K562 (cell line): ENCODE measurements at regions not wholly inside any gene's neighbourhood (a gene's known extent, or its start where the extent isn't known, plus 50 kb on each side); places are given as distances from the start of the nearest gene placed in this dataset.

Experiments used
- ATAC-seq: fragments of 200-7000 bp; cut with Tn5 transposase; 3 replicates; pipeline ENCODE4 v1.9.1; 2020; ENCODE audit warnings: moderate library complexity
- BruUV-seq: library from RNA; stranded (reverse); fragments of 400-500 nt; replicated peaks from 2 replicates; lab custom pipeline; 2021; lab: Mats Ljungman, UMichigan
- CTCF ChIA-PET: fragments of 300-600 bp; formaldehyde crosslinking; extraction: SDS; loops from one replicate; lab custom pipeline; 2021; ENCODE audit warnings: low intra/inter-chr PET ratio; lab: Yijun Ruan, JAX
- POLR2A ChIA-PET: fragments of 300-600, 350-650 bp; sonication (Branson Sonifier 250); formaldehyde crosslinking; extraction: SDS; loops from one replicate; lab custom pipeline; 2021; ENCODE audit warnings: antibody characterized with exemption, inconsistent platforms; lab: Yijun Ruan, JAX
- DNase-seq, 4 experiments: peaks; one replicate each; pipeline versions ENCODE4 v3.0.0 to v3.0.0-alpha.2; 2011 to 2018; ENCODE audit warnings: low spot score in 3 of 4, mixed read lengths in 3 of 4; ENCODE audit errors: extremely low read depth in 1 of 4
- FAIRE-seq: peaks from 2 replicates; lab custom pipeline; 2011; peaks lifted over from hg19 to GRCh38; lab: Jason Lieb, UNC
- H2AFZ ChIP-seq: 2 replicates; pipeline ENCODE4 v1.6.0; 2011; ENCODE audit warnings: low read depth, low read length, control low read depth, inconsistent platforms
- H3K27ac ChIP-seq: fragments of 200-600 bp; 3 replicates; pipeline ENCODE4 v1.8.0; 2011; ENCODE audit warnings: low read depth, mild to moderate bottlenecking, control low read depth, inconsistent platforms, low read length, moderate library complexity, mixed read lengths; ENCODE audit errors: extremely low read depth
- H3K27me3 ChIP-seq, 2 experiments: fragments of 300-600 bp in 1 of 2; 2 replicates in 1 of 2; 3 replicates in 1 of 2; pipeline versions ENCODE4 v1.6.0 to v1.8.0; 2011; ENCODE audit warnings: inconsistent platforms in 2 of 2, low read length in 2 of 2, mild to moderate bottlenecking in 1 of 2, mixed read lengths in 1 of 2, moderate library complexity in 1 of 2; ENCODE audit not compliant: control insufficient read depth in 2 of 2, insufficient read depth in 2 of 2
- H3K36me3 ChIP-seq: fragments of 300-600 bp; 3 replicates; pipeline ENCODE4 v1.8.0; 2011; ENCODE audit warnings: mild to moderate bottlenecking, low read length, inconsistent platforms; ENCODE audit not compliant: control insufficient read depth, insufficient read depth
- H3K4me1 ChIP-seq, 2 experiments: fragments of 200-600 bp in 1 of 2; replicated peaks in 1 of 2; 2 replicates in 1 of 2; 3 replicates in 1 of 2; pipeline versions ENCODE4 v1.5.1 to v1.8.0; 2011; ENCODE audit warnings: inconsistent platforms in 2 of 2, low read length in 2 of 2, mild to moderate bottlenecking in 1 of 2, mixed read lengths in 1 of 2, moderate library complexity in 1 of 2; ENCODE audit not compliant: control insufficient read depth in 2 of 2, insufficient read depth in 2 of 2
- H3K4me2 ChIP-seq: 2 replicates; pipeline ENCODE4 v1.6.1; 2011; ENCODE audit warnings: low read length, control low read depth, inconsistent platforms, mixed read lengths; ENCODE audit not compliant: insufficient read depth
- H3K4me3 ChIP-seq: fragments of 200-600 bp; sonication (generic), shearing (Covaris generic); 2 replicates; pipeline ENCODE4 v1.5.1; 2016; ENCODE audit warnings: control low read depth, inconsistent platforms
- H3K79me2 ChIP-seq: fragments of 200-600 bp; 3 replicates; pipeline ENCODE4 v1.8.0; 2011; ENCODE audit warnings: low read length, inconsistent platforms; ENCODE audit not compliant: control insufficient read depth, insufficient read depth
- H3K9ac ChIP-seq, 2 experiments: 2 replicates each; pipeline versions ENCODE4 v1.6.0 to v1.6.1; 2011; ENCODE audit warnings: low read depth in 2 of 2, low read length in 2 of 2, control low read depth in 1 of 2, inconsistent platforms in 1 of 2, mild to moderate bottlenecking in 1 of 2, mixed read lengths in 1 of 2; ENCODE audit not compliant: insufficient read depth in 1 of 2
- H3K9me1 ChIP-seq: one replicate; pipeline ENCODE4 v1.6.0; 2011; ENCODE audit warnings: inconsistent platforms, mild to moderate bottlenecking, low read length, moderate library complexity; ENCODE audit not compliant: control insufficient read depth, insufficient read depth
- H3K9me3 ChIP-seq: replicated peaks from 2 replicates; pipeline ENCODE4 v1.5.1; 2011; ENCODE audit warnings: low read depth, low read length, inconsistent platforms; ENCODE audit not compliant: control insufficient read depth, insufficient read depth
- H4K20me1 ChIP-seq: replicated peaks from 2 replicates; pipeline ENCODE4 v1.6.1; 2011; ENCODE audit warnings: low read length, inconsistent platforms, mixed read lengths; ENCODE audit not compliant: control insufficient read depth, insufficient read depth
- BCL6 ChIP-seq: fragments of 250-450 bp; sonication (Bioruptor Pico); IDR thresholded peaks from 2 replicates; pipeline ENCODE4 v1.4.0; 2020
- CBX1 ChIP-seq: sonication (generic); IDR thresholded peaks from 2 replicates; pipeline ENCODE4 v1.6.1; 2016; ENCODE audit warnings: antibody characterized with exemption, low read depth, mild to moderate bottlenecking
- ETV1 ChIP-seq: fragments of 450-650 bp; conservative IDR thresholded peaks from 2 replicates; pipeline ENCODE4 v1.6.1; 2016; ENCODE audit warnings: missing genetic modification characterization, control low read depth, low read depth, missing compliant biosample characterization
- MAFG ChIP-seq: fragments of 450-650 bp; conservative IDR thresholded peaks from 2 replicates; pipeline ENCODE4 v1.6.1; 2016; ENCODE audit warnings: missing genetic modification characterization, missing compliant biosample characterization
- TAF15 ChIP-seq: fragments of 200-400 bp; formaldehyde crosslinking; IDR thresholded peaks from 2 replicates; pipeline ENCODE4 v1.6.1; 2017; ENCODE audit warnings: mild to moderate bottlenecking, low read depth, low read length, moderate library complexity
- TFAM ChIP-seq: fragments of 250-450 bp; sonication (Bioruptor Pico); conservative IDR thresholded peaks from 2 replicates; pipeline ENCODE4 v1.5.0; 2021; ENCODE audit warnings: mild to moderate bottlenecking, moderate library complexity
- THAP7 ChIP-seq: fragments of 250-450 bp; sonication (Bioruptor Pico); IDR thresholded peaks from 2 replicates; pipeline ENCODE4 v1.5.0; 2021
- ZBTB26 ChIP-seq: fragments of 450-650 bp; formaldehyde crosslinking; IDR thresholded peaks from 2 replicates; pipeline ENCODE4 v1.4.0; 2022; ENCODE audit warnings: missing genetic modification characterization
- WGBS: fragments of 100-300 bp; shearing (Covaris generic); methylation state at CpG from one replicate; pipeline ENCODE4 v1.1.6; 2016; ENCODE audit warnings: low coverage, mixed read lengths; ENCODE audit not compliant: insufficient coverage; ENCODE audit errors: missing lambda C conversion rate; 5-methylcytosine and 5-hydroxymethylcytosine counted together
- in situ Hi-C: fragments of 300-500 bp; cut with MboI; formaldehyde crosslinking; loops from 4 replicates; pipeline ENCODE4 v1.15.0; 2018; ENCODE audit warnings: inconsistent platforms, mixed read lengths
- intact Hi-C: fragments of 100-400 bp; cut with micrococcal nuclease; formaldehyde crosslinking; loops from 2 replicates; pipeline ENCODE4 v1.14.2; 2022

- intact Hi-C loops (no loop called here), in situ Hi-C loops (no loop called here)
- Histone ChIP-seq H3K79me2 (no peaks in the 10 kb centered on the region), H3K9ac (no peak overlapping the region), H3K9me1 (no peaks in the 10 kb centered on the region), H3K4me3 (no peak overlapping the region), H2AFZ (no peak overlapping the region), H3K27me3 (peaks cover 3 to 9% of the 10 kb centered on the region in 2 experiments; a peak in 2 of 5 replicates), H3K4me2 (no peak overlapping the region), H3K36me3 (no peaks in the 10 kb centered on the region), H3K27ac (no peak overlapping the region), H3K9me3 (no peaks in the 10 kb centered on the region), H3K4me1 (peaks cover 0 to 4% of the 10 kb centered on the region in 2 experiments; a peak in 2 of 5 replicates), H4K20me1 (no peaks in the 10 kb centered on the region)
- no peak for TF ChIP-seq TAF15
- TF ChIP-seq CBX1, result no peak
- CTCF ChIA-PET, result no interaction called here
- POLR2A ChIA-PET, result interaction anchor here (1.1 kb wide), 1 partner anchor 8 kb away, joined by 3 read pairs; no protein-coding TSS in a partner anchor
- FAIRE-seq (no peak), DNase-seq (no peak), ATAC-seq (no peak)
- BruUV-seq, result no TSS peak
- WGBS, result 0% methylated on average over 8 of the region's 12 CpGs
Observed at GRCh38 chr18:77896586-77897252, 647.1 kb downstream of the GALR1 start.

GRCh38 chr18:77897606-77898005, 648.0 kb downstream of the GALR1 start:
- FAIRE-seq (no peak), DNase-seq (no peak), ATAC-seq (no peak)
- H3K27me3 ChIP-seq, result peaks cover 3 to 13% of the 10 kb centered on the region in 2 experiments; a peak in 3 of 5 replicates
- H3K4me1 ChIP-seq, result peaks cover 0 to 4% of the 10 kb centered on the region in 2 experiments; a peak in 2 of 5 replicates
- in situ Hi-C loops, result no loop called here
- no peak overlapping the region for H2AFZ ChIP-seq
- POLR2A ChIA-PET, result interaction anchor here (1.1 kb wide), 1 partner anchor 9 kb away, joined by 3 read pairs; no protein-coding TSS in a partner anchor
- no peaks in the 10 kb centered on the region for H3K9me3 ChIP-seq
- no peaks in the 10 kb centered on the region for H3K79me2 ChIP-seq
- H3K4me2 ChIP-seq, result no peak overlapping the region
- H3K4me3 ChIP-seq, result no peak overlapping the region
- no TSS peak for BruUV-seq
- H3K27ac ChIP-seq, result no peak overlapping the region
- H3K36me3 ChIP-seq, result no peaks in the 10 kb centered on the region
- intact Hi-C loops, result no loop called here
- no peaks in the 10 kb centered on the region for H3K9me1 ChIP-seq
- no peak overlapping the region for H3K9ac ChIP-seq
- no peaks in the 10 kb centered on the region for H4K20me1 ChIP-seq
- TF ChIP-seq THAP7 (CRISPR knock-in tag) (no peak), BCL6 (no peak), ETV1 (no peak), MAFG (tag) (no peak), TFAM (CRISPR knock-in tag) (no peak), ZBTB26 (no peak)
- CTCF ChIA-PET, result no interaction called here
- WGBS, result 1% methylated on average over 8 of the region's 8 CpGs
